PFSK-1 (cell line): ENCODE measurements at regions not wholly inside any gene's neighbourhood (a gene's known extent, or its start where the extent isn't known, plus 50 kb on each side); places are given as distances from the start of the nearest gene placed in this dataset.

Source experiments
- POLR2AphosphoS5 ChIP-seq: IDR thresholded peaks from 2 replicates; pipeline ENCODE4 v1.6.1; 2012; ENCODE audit warnings: low read depth, mild to moderate bottlenecking, control low read depth, low read length, moderate library complexity
- REST ChIP-seq, 2 experiments: IDR thresholded peaks; 2 replicates each; pipeline versions ENCODE4 v1.6.1 to v1.8.0; 2011 to 2012; ENCODE audit warnings: low read depth in 2 of 2, low read length in 2 of 2, control low read depth in 1 of 2, inconsistent platforms in 1 of 2, mild to moderate bottlenecking in 1 of 2, moderate library complexity in 1 of 2; ENCODE audit not compliant: insufficient read depth in 1 of 2
- SIN3A ChIP-seq: IDR thresholded peaks from 2 replicates; pipeline ENCODE4 v1.6.1; 2012; ENCODE audit warnings: mild to moderate bottlenecking, low read length, moderate library complexity, borderline replicate concordance; ENCODE audit not compliant: insufficient read depth
- TAF1 ChIP-seq: IDR thresholded peaks from 2 replicates; pipeline ENCODE4 v1.6.1; 2012; ENCODE audit warnings: low read length, control low read depth, borderline replicate concordance; ENCODE audit not compliant: insufficient read depth

GRCh38 chr10:3012223-3012622 is 55.1 kb upstream of the PFKP start:
- TF ChIP-seq SIN3A (no peak), TAF1 (no peak), POLR2AphosphoS5 (no peak), REST (IDR thresholded peaks at IDR 0.05; ENCODE audit: insufficient read depth in 1 of 2, low read depth in 2 of 2, low read length in 2 of 2) (no peak)
